ENCODE measurements at regions not wholly inside any gene's neighbourhood (a gene's known extent, or its start where the extent isn't known, plus 50 kb on each side); places are given as distances from the start of the nearest gene placed in this dataset.

DNA sequence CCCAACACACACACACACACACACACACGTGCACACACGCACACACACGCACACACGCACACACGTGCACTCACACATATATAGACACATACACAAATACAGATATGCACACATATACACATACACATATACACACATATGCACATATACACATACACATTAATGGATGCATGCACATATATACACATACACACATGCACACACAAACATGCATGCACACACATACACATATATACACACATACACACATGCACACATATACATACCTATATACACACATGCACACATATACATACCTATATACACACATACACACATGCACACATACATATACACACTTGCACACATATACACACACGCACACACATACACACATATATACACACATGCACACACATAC is 312.4 kb upstream of the PFKP start:
- Histone ChIP-seq H3K4me2 (ENCODE audit: insufficient read depth, low read length) (no peak overlapping the region), H3K27ac (ENCODE audit: low read depth, low read length) (no peak overlapping the region)
- no peak for DNase-seq (ENCODE audit: insufficient read length, low spot score, missing footprints)

DNA sequence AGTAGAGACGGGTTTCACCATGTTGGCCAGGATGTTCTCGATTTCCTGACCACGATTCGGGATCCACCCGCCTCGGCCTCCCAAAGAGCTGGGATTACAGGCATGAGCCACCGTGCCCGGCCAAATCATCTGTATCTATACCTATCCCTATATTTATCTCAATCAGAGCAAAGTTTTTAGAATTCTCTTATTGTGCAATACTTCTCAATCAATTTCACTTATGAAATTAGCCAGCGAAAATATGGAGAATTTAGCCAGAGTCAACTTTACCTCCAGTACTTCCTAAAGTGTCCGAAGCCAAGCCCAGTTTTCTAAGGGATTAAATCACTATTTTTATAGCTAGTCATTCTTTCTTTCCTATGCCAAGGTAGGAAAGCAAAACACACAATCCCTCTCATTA is 319.1 kb upstream of the PFKP start:
- H3K4me2 ChIP-seq (ENCODE audit: insufficient read depth, low read length) = no peak overlapping the region
- H3K27ac ChIP-seq (ENCODE audit: low read depth, low read length) = no peak overlapping the region
- no peak overlapping the region for H3K4me3 ChIP-seq (ENCODE audit: insufficient read depth, low read length)
- no peaks in the 10 kb centered on the region for H4K20me1 ChIP-seq (ENCODE audit: insufficient read depth, low read length)
- TF ChIP-seq, protein P1, sequence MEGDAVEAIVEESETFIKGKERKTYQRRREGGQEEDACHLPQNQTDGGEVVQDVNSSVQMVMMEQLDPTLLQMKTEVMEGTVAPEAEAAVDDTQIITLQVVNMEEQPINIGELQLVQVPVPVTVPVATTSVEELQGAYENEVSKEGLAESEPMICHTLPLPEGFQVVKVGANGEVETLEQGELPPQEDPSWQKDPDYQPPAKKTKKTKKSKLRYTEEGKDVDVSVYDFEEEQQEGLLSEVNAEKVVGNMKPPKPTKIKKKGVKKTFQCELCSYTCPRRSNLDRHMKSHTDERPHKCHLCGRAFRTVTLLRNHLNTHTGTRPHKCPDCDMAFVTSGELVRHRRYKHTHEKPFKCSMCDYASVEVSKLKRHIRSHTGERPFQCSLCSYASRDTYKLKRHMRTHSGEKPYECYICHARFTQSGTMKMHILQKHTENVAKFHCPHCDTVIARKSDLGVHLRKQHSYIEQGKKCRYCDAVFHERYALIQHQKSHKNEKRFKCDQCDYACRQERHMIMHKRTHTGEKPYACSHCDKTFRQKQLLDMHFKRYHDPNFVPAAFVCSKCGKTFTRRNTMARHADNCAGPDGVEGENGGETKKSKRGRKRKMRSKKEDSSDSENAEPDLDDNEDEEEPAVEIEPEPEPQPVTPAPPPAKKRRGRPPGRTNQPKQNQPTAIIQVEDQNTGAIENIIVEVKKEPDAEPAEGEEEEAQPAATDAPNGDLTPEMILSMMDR (IDR thresholded peaks at IDR 0.05; ENCODE audit: extremely low read depth, low read depth, low read length) = no peak
- no peak for DNase-seq (ENCODE audit: insufficient read length, low spot score, missing footprints)
- H2AFZ ChIP-seq (ENCODE audit: low read length) = no peak overlapping the region
- no peaks in the 10 kb centered on the region for H3K36me3 ChIP-seq (ENCODE audit: insufficient read depth, low read length)
- H3K4me1 ChIP-seq (ENCODE audit: insufficient read depth, low read length) = no peaks in the 10 kb centered on the region
- H3K27me3 ChIP-seq (ENCODE audit: insufficient read depth, low read length) = no peaks in the 10 kb centered on the region
- H3K9me3 ChIP-seq (ENCODE audit: low read depth, low read length) = no peaks in the 10 kb centered on the region
- H3K79me2 ChIP-seq (ENCODE audit: insufficient read depth, low read length) = no peaks in the 10 kb centered on the region

More for the DNA sequence above, 312.4 kb upstream of the PFKP start:
- peaks cover 6% of the 10 kb centered on the region for H3K9me3 ChIP-seq (ENCODE audit: low read depth, low read length)
- no peaks in the 10 kb centered on the region for H4K20me1 ChIP-seq (ENCODE audit: insufficient read depth, low read length)
- no peak overlapping the region for H3K4me3 ChIP-seq (ENCODE audit: insufficient read depth, low read length)
- TF ChIP-seq, protein P1 (IDR thresholded peaks at IDR 0.05; ENCODE audit: extremely low read depth, low read depth, low read length) = no peak
- H2AFZ ChIP-seq (ENCODE audit: low read length) = no peak overlapping the region
- no peaks in the 10 kb centered on the region for H3K27me3 ChIP-seq (ENCODE audit: insufficient read depth, low read length)
- H3K36me3 ChIP-seq (ENCODE audit: insufficient read depth, low read length) = no peaks in the 10 kb centered on the region
- no peaks in the 10 kb centered on the region for H3K79me2 ChIP-seq (ENCODE audit: insufficient read depth, low read length)
- H3K4me1 ChIP-seq (ENCODE audit: insufficient read depth, low read length) = no peaks in the 10 kb centered on the region

DNA sequence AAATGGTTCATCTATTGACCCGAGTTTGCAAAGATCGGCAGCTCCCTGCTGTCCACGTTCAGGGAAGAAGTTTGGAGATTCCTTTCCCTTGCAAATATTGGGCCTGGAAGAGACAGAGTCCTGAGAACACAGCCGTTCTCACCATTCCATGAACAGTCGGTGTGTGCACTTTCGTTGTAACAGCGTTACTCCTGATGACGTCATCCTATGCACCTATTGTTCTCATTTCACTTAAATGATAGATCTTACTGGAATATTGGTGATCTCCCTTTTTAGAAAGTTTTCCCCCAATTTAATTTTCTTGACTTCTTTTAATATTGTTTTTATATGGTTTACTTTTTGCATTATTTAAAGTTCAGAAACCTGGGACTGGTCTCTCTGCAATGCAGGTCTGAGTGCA is 320.7 kb upstream of the PFKP start:
- no peak overlapping the region for H3K4me2 ChIP-seq (ENCODE audit: insufficient read depth, low read length)
- H3K36me3 ChIP-seq (ENCODE audit: insufficient read depth, low read length) = no peaks in the 10 kb centered on the region
- TF ChIP-seq, protein P1 (IDR thresholded peaks at IDR 0.05; ENCODE audit: extremely low read depth, low read depth, low read length) = no peak
- H4K20me1 ChIP-seq (ENCODE audit: insufficient read depth, low read length) = no peaks in the 10 kb centered on the region
- no peaks in the 10 kb centered on the region for H3K4me1 ChIP-seq (ENCODE audit: insufficient read depth, low read length)
- DNase-seq (ENCODE audit: insufficient read length, low spot score, missing footprints) = no peak
- H3K27me3 ChIP-seq (ENCODE audit: insufficient read depth, low read length) = no peaks in the 10 kb centered on the region
- H3K27ac ChIP-seq (ENCODE audit: low read depth, low read length) = no peak overlapping the region
- no peaks in the 10 kb centered on the region for H3K9me3 ChIP-seq (ENCODE audit: low read depth, low read length)
- H3K4me3 ChIP-seq (ENCODE audit: insufficient read depth, low read length) = no peak overlapping the region
- no peak overlapping the region for H2AFZ ChIP-seq (ENCODE audit: low read length)
- no peaks in the 10 kb centered on the region for H3K79me2 ChIP-seq (ENCODE audit: insufficient read depth, low read length)

DNA sequence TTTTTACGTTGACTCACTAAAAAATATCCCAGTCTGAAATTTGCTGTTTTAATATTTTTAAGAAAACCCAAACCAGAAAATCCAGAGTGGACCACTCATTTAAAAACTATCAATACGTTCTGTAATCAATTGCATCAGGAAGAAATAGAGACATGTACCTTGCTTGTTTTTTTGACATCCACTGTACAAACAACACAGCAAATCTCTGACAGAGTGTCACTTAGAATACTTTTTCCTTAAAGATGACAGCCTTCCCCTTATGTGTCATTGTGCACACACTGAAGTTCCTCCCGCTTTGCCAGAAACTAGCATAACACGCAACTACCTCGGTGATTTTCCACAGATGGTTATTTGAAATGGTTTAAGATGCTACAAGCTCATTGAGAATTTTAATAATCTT is 321.7 kb upstream of the PFKP start:
- no peaks in the 10 kb centered on the region for H3K36me3 ChIP-seq (ENCODE audit: insufficient read depth, low read length)
- H3K79me2 ChIP-seq (ENCODE audit: insufficient read depth, low read length) = no peaks in the 10 kb centered on the region
- H3K4me2 ChIP-seq (ENCODE audit: insufficient read depth, low read length) = no peak overlapping the region
- no peak overlapping the region for H2AFZ ChIP-seq (ENCODE audit: low read length)
- H3K27ac ChIP-seq (ENCODE audit: low read depth, low read length) = no peak overlapping the region
- H3K27me3 ChIP-seq (ENCODE audit: insufficient read depth, low read length) = no peaks in the 10 kb centered on the region
- no peaks in the 10 kb centered on the region for H4K20me1 ChIP-seq (ENCODE audit: insufficient read depth, low read length)
- DNase-seq (ENCODE audit: insufficient read length, low spot score, missing footprints) = no peak
- no peak overlapping the region for H3K4me3 ChIP-seq (ENCODE audit: insufficient read depth, low read length)
- no peaks in the 10 kb centered on the region for H3K9me3 ChIP-seq (ENCODE audit: low read depth, low read length)
- TF ChIP-seq, protein P1 (IDR thresholded peaks at IDR 0.05; ENCODE audit: extremely low read depth, low read depth, low read length) = no peak
- H3K4me1 ChIP-seq (ENCODE audit: insufficient read depth, low read length) = no peaks in the 10 kb centered on the region

Data from osteoblast (primary cell).